OCI-LY1 (cell line): ENCODE measurements at regions not wholly inside any gene's neighbourhood (a gene's known extent, or its start where the extent isn't known, plus 50 kb on each side); places are given as distances from the start of the nearest gene placed in this dataset.

Experiments used
- CTCF ChIP-seq: fragments of 200-600 bp; sonication (generic), shearing (Covaris generic); IDR thresholded peaks from 2 replicates; pipeline ENCODE4 v1.5.1; 2017; ENCODE audit warnings: mild to moderate bottlenecking, antibody characterized with exemption, low read length, moderate library complexity, mixed read lengths
- EZH2 ChIP-seq: fragments of 200-600 bp; sonication (generic), shearing (Covaris generic); IDR thresholded peaks from 2 replicates; pipeline ENCODE4 v1.8.0; 2017; ENCODE audit warnings: borderline replicate concordance, mixed run types, mild to moderate bottlenecking, antibody characterized with exemption, low read length, moderate library complexity, mixed read lengths

DNA sequence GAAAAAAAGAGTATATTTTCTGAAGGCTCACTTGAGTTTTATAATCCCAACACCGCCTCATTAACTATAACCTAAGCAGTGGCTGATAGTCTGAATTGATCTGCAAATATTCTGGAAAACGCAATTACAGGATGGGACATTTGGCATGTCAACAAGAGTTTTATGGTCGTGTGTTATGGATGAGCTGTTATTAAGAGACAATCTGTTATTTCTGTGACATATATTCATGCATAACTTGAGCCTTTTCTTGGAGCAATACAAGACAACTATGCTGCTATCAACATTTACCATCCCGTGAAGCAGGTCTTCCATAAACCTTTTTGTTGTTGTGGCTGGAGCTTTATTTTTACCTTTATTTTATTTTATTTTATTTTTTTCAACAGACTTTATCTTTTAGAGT lies 164.4 kb downstream of the SCG2 start:
- TF ChIP-seq CTCF (no peak), EZH2 (no peak)
